Neural progenitor cell (in vitro differentiated cells): ENCODE measurements at regions not wholly inside any gene's neighbourhood (a gene's known extent, or its start where the extent isn't known, plus 50 kb on each side); places are given as distances from the start of the nearest gene placed in this dataset.

Experiments
- DNase-seq: peaks from one replicate; pipeline ENCODE4 v3.0.0-alpha.2; 2016; ENCODE audit warnings: low spot score
- H2AFZ ChIP-seq: fragments of 200-600 bp; sonication (generic); replicated peaks from 2 replicates; pipeline ENCODE4 v1.6.1; 2016; ENCODE audit warnings: antibody characterized with exemption
- H3F3A ChIP-seq: fragments of 200-600 bp; sonication (generic); 2 replicates; pipeline ENCODE4 v1.6.1; 2016; ENCODE audit warnings: antibody characterized with exemption, low read depth
- H3K27ac ChIP-seq: fragments of 200-600 bp; sonication (generic); 2 replicates; pipeline ENCODE4 v1.5.1; 2016; ENCODE audit warnings: mild to moderate bottlenecking
- H3K27me3 ChIP-seq: fragments of 200-600 bp; sonication (generic); 2 replicates; pipeline ENCODE4 v1.6.1; 2016; ENCODE audit warnings: mild to moderate bottlenecking, moderate library complexity
- H3K36me3 ChIP-seq: fragments of 200-600 bp; sonication (generic); 2 replicates; pipeline ENCODE4 v1.5.1; 2016
- H3K4me1 ChIP-seq: fragments of 200-600 bp; sonication (generic); 2 replicates; pipeline ENCODE4 v1.6.1; 2016; ENCODE audit warnings: mixed run types
- H3K4me2 ChIP-seq: fragments of 200-600 bp; sonication (generic); 2 replicates; pipeline ENCODE4 v1.6.1; 2016
- H3K4me3 ChIP-seq: fragments of 200-600 bp; sonication (generic); 2 replicates; pipeline ENCODE4 v1.5.1; 2016
- H3K79me2 ChIP-seq: fragments of 200-600 bp; sonication (generic); 2 replicates; pipeline ENCODE4 v1.6.1; 2016; ENCODE audit warnings: low read depth
- H3K9ac ChIP-seq: fragments of 200-600 bp; sonication (generic); 2 replicates; pipeline ENCODE4 v1.6.1; 2016
- H3K9me3 ChIP-seq: fragments of 200-600 bp; sonication (generic); 2 replicates; pipeline ENCODE4 v1.5.1; 2016; ENCODE audit warnings: low read depth
- H4K20me1 ChIP-seq: fragments of 200-600 bp; sonication (generic); 2 replicates; pipeline ENCODE4 v1.6.1; 2016; ENCODE audit warnings: low read depth
- H3K27ac Mint-ChIP-seq: 3 replicates; pipeline ENCODE4 v1.8.0; 2021; ENCODE audit warnings: mixed read lengths
- H3K27me3 Mint-ChIP-seq: 2 replicates; pipeline ENCODE4 v1.8.0; 2022; ENCODE audit warnings: low read depth, mild to moderate bottlenecking, inconsistent platforms, moderate library complexity, mixed read lengths; ENCODE audit not compliant: insufficient read depth
- H3K36me3 Mint-ChIP-seq: 3 replicates; pipeline ENCODE4 v1.8.0; 2021; ENCODE audit warnings: mixed read lengths
- H3K4me1 Mint-ChIP-seq: 3 replicates; pipeline ENCODE4 v1.8.0; 2021; ENCODE audit warnings: mixed read lengths
- H3K4me3 Mint-ChIP-seq: 3 replicates; pipeline ENCODE4 v1.8.0; 2021; ENCODE audit warnings: mild to moderate bottlenecking, moderate library complexity, mixed read lengths
- H3K9me3 Mint-ChIP-seq: 3 replicates; pipeline ENCODE4 v1.8.0; 2020; ENCODE audit warnings: mixed read lengths
- EZH2 ChIP-seq: fragments of 200-600 bp; sonication (generic); IDR thresholded peaks from 2 replicates; pipeline ENCODE4 v1.6.1; 2017; ENCODE audit warnings: antibody characterized with exemption, mild to moderate bottlenecking, moderate library complexity
- EZH2phosphoT487 ChIP-seq: fragments of 200-600 bp; sonication (generic); IDR thresholded peaks from 2 replicates; pipeline ENCODE4 v1.6.1; 2017; ENCODE audit warnings: antibody characterized with exemption
- TF ChIP-seq, protein P1 (sequence below): fragments of 200-600 bp; sonication (generic); IDR thresholded peaks from 2 replicates; pipeline ENCODE4 v1.5.1; 2017; ENCODE audit warnings: antibody characterized with exemption, mild to moderate bottlenecking

DNA sequence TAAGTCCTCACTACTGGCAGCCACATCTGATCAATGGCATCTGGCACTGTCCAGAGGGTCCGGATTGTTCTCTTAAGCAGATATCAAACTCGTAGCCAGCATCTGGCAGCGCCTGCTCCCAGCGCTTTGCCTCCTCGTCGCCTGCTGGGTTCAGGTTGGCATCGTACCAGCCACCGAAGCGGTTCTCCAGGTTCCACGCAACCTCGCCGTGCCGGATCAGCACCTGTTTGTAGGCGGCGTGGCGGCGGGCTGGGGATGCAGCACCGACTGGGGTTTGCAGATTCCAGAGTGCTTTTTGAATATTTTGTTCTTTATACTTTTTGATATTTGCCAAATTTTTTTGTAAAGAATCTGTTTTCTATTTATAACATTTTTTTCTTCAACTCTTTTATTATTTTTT lies 111.6 kb downstream of the NR2F2 start:
- Mint-ChIP-seq H3K4me1 (no peaks in the 10 kb centered on the region), H3K27me3 (peaks cover 5% of the 10 kb centered on the region), H3K4me3 (no peak overlapping the region), H3K36me3 (no peaks in the 10 kb centered on the region), H3K27ac (no peak overlapping the region), H3K9me3 (peaks cover 2% of the 10 kb centered on the region)
- H3K4me2 ChIP-seq: no peak overlapping the region
- no peaks in the 10 kb centered on the region for H3K36me3 ChIP-seq
- DNase-seq: no peak
- no peak for TF ChIP-seq EZH2
- TF ChIP-seq, protein P1, sequence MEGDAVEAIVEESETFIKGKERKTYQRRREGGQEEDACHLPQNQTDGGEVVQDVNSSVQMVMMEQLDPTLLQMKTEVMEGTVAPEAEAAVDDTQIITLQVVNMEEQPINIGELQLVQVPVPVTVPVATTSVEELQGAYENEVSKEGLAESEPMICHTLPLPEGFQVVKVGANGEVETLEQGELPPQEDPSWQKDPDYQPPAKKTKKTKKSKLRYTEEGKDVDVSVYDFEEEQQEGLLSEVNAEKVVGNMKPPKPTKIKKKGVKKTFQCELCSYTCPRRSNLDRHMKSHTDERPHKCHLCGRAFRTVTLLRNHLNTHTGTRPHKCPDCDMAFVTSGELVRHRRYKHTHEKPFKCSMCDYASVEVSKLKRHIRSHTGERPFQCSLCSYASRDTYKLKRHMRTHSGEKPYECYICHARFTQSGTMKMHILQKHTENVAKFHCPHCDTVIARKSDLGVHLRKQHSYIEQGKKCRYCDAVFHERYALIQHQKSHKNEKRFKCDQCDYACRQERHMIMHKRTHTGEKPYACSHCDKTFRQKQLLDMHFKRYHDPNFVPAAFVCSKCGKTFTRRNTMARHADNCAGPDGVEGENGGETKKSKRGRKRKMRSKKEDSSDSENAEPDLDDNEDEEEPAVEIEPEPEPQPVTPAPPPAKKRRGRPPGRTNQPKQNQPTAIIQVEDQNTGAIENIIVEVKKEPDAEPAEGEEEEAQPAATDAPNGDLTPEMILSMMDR: no peak
- H3K27ac ChIP-seq: no peak overlapping the region
- no peaks in the 10 kb centered on the region for H3K9me3 ChIP-seq
- H4K20me1 ChIP-seq: no peaks in the 10 kb centered on the region
- H2AFZ ChIP-seq: no peak overlapping the region
- no peak overlapping the region for H3K4me3 ChIP-seq
- H3K4me1 ChIP-seq: no peaks in the 10 kb centered on the region
- H3K79me2 ChIP-seq: no peaks in the 10 kb centered on the region
- H3F3A ChIP-seq: no peaks in the 10 kb centered on the region
- H3K9ac ChIP-seq: no peak overlapping the region
- peaks cover 4% of the 10 kb centered on the region for H3K27me3 ChIP-seq

- no peaks in the 10 kb centered on the region for H3F3A ChIP-seq
Observed at GRCh38 chr15:96444865-96445264, 114.4 kb downstream of the NR2F2 start.

GRCh38 chr15:96448923-96449322 lies 118.4 kb downstream of the NR2F2 start:
- Mint-ChIP-seq H3K27ac (no peak overlapping the region), H3K9me3 (no peaks in the 10 kb centered on the region), H3K36me3 (no peaks in the 10 kb centered on the region), H3K4me1 (peaks cover 29% of the 10 kb centered on the region), H3K27me3 (peaks cover 8% of the 10 kb centered on the region), H3K4me3 (no peak overlapping the region)
- no peak overlapping the region for H3K4me3 ChIP-seq
- no peaks in the 10 kb centered on the region for H4K20me1 ChIP-seq
- H3K4me2 ChIP-seq: peak overlapping the region; percentile 34
- H3K9me3 ChIP-seq: no peaks in the 10 kb centered on the region
- no peaks in the 10 kb centered on the region for H3K36me3 ChIP-seq
- peaks cover 34% of the 10 kb centered on the region for H3K4me1 ChIP-seq
- H3K27me3 ChIP-seq: no peaks in the 10 kb centered on the region
- no peaks in the 10 kb centered on the region for H3F3A ChIP-seq
- no peak overlapping the region for H3K27ac ChIP-seq
- TF ChIP-seq EZH2: no peak
- no peak for TF ChIP-seq EZH2phosphoT487
- TF ChIP-seq, protein P1: no peak
- no peak overlapping the region for H2AFZ ChIP-seq
- no peak overlapping the region for H3K9ac ChIP-seq
- H3K79me2 ChIP-seq: no peaks in the 10 kb centered on the region
- no peak for DNase-seq

More at GRCh38 chr15:96444865-96445264, 114.4 kb downstream of the NR2F2 start:
- DNase-seq: no peak
- H3K27ac ChIP-seq: no peak overlapping the region
- no peak overlapping the region for H3K9ac ChIP-seq
- Mint-ChIP-seq H3K9me3 (peaks cover under 1% of the 10 kb centered on the region), H3K36me3 (no peaks in the 10 kb centered on the region), H3K4me1 (peaks cover 12% of the 10 kb centered on the region), H3K27ac (no peak overlapping the region), H3K4me3 (no peak overlapping the region), H3K27me3 (peaks cover 8% of the 10 kb centered on the region)
- no peaks in the 10 kb centered on the region for H3K36me3 ChIP-seq
- H3K4me1 ChIP-seq: peaks cover 12% of the 10 kb centered on the region
- no peaks in the 10 kb centered on the region for H3K27me3 ChIP-seq
- H4K20me1 ChIP-seq: no peaks in the 10 kb centered on the region
- no peaks in the 10 kb centered on the region for H3K79me2 ChIP-seq
- TF ChIP-seq, protein P1: no peak
- TF ChIP-seq EZH2phosphoT487 (no peak), EZH2 (no peak)
- H3K9me3 ChIP-seq: no peaks in the 10 kb centered on the region
- no peak overlapping the region for H2AFZ ChIP-seq
- no peak overlapping the region for H3K4me2 ChIP-seq
- no peak overlapping the region for H3K4me3 ChIP-seq
